Stimulated activated CD8-positive, alpha-beta memory T cell treated with anti-CD3 and anti-CD28 coated beads, Interleukin-7, amount 100 ng/mL, for 48 hours (primary cell): ENCODE measurements at regions not wholly inside any gene's neighbourhood (a gene's known extent, or its start where the extent isn't known, plus 50 kb on each side); places are given as distances from the start of the nearest gene placed in this dataset.

ENCODE experiments used
- DNase-seq, 2 donors: peaks; one replicate each; pipeline ENCODE4 v3.0.0-alpha.2; 2020; ENCODE audit warnings: low read depth in 1 of 2; ENCODE audit errors: extremely low read depth in 1 of 2

DNA sequence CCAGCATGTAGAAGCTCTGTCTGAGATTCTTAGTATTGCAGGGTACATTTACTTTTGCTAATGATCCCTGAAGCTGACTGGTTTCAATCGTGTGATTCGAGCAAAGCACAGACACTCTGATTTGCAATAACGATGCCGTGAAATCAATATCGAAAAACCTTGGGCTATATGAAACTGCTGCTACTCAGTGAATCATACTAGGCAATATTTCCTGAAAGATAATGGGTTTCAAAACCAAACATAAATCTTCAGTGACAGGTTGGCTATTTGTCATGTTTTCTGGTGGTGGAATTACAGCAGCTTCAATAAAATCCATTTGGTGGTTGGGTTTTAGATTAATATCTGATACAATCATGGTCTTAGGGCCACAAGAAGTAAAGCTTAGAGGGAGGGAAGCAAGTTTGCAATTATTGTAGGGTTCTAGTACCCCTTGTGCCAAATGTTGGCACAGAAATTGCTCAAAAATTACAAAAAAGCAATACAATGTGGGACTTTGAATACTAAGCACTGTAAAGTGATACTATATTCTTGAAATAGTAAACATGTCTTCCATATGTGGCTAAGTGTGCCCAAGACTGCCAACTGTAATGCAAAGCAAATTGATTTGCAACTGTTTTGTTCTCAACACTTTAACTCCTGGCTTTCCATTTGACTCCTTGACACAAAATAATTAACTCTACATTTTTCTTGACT is 112.4 kb upstream of the JAZF1 start:
- peak in 1 of 2 donors; percentile 6 for DNase-seq

DNA sequence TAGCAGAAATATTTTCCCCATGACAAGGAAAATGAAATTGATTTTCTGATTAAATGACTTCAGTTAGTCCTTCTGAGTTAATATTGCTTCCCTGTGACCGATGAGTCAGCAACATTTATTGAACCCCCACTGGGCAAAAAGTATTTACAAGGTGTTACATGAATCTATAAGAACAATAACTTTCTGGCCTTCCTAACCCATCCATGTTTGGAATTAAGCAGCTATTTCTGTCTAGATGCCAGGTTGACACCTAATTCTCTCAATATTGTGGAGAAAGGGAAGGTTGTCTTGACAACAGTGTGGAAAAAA is 112.9 kb upstream of the JAZF1 start:
- DNase-seq, result no peak

DNA sequence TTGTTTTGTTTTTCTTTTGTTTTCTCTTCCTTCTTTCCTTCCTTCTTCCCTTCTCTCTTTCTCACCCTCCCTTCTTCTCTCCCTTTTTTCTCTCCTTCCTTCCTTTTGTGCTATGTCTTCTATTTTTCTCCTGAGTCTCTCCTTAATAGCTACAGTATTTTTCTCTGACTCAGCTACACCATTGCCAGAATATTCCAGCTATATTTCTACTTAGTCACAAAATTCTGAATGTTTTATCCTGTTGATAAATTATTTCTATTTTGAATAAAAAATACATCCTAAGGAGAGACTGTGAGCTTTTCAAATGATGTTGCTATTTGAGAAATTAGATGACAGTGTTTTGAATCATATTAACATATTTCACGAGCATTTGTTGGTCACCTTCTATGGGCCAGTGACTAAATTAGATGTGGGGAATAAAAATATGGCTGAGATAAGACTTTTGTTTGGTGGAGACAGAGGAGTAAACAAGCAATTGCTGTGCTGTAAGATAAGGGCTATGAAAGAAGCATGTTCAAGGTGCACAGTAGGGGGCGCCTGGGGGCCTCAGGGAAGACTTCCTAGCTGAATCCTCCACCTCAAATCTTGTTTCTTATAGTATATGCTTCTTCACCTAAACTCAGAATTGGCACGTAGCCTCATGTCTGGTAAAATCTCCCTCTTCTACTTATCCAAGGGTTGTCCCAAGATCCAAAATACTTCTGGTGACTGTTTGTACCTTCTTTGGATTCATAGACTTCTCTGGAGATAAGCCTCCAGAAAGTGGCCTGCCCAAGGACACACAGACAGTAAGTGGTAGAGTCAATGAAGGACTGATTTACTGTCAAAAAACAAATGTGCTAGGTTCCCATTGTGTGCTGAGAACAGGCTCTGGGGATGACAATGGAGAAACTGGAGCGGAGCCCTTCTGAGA is 115.5 kb upstream of the CREB5 start:
- peak in 1 of 2 donors; percentile 35 for DNase-seq

DNA sequence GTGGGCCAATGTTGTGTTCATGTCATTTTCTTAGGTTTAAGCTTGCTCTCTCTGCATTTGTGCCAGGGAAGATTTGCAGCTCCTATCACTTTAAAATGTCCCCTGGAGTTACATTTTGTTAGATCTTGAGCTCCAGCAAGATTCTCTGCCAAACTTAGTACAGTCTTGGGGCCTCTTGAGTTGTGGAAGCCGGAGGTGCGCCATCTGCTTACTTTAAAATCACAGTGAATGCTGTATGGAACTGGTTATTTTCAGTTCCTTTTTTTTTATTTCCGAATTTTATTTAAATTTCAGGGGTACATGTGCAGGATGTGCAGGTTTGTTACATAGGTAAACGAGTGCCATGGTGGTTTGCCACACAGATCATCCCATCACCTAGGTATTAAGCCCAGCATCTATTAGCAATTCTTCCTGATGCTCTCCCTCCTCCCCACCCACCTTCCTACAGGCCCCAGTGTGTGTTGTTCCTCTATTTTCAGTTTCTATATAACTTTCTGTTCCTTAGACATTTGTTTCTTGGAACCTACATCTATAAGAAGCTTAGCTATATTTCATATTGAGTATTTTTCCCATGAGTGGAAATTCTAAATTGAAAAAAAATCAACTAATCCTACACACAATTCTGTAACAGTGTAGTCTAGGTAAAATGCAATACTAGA is 114.4 kb upstream of the CREB5 start:
- DNase-seq, result no peak

DNA sequence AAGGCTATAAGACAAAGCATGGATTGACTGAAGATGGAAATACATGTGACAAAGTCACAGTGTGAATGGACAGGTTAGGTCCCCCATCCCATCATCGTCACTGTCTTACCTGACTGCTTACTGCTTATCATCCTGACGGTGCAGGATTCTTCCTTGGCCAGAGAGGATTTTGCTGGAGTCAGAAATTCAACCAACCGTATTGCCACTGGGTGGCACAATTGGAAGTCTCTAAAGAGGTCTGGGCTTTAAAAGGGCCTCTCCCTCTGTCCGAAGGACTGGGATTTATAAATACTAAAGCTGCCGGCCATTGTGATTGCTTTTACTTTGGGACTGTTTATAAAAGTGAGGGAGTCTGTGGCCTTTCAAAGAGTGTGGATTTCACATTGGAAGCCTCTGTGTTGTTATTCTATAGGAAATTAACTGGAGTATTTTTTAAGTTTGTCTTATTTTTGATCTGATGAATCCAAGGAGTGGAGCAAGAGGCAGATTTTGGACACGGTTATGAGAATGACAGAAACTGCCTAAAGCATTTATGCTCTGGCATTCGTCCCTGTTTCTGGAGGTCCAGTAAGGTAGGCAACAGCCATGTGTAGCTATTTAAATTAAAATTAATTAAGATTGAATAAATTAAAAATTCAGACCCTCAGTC is 113.3 kb upstream of the CREB5 start:
- no peak for DNase-seq

DNA sequence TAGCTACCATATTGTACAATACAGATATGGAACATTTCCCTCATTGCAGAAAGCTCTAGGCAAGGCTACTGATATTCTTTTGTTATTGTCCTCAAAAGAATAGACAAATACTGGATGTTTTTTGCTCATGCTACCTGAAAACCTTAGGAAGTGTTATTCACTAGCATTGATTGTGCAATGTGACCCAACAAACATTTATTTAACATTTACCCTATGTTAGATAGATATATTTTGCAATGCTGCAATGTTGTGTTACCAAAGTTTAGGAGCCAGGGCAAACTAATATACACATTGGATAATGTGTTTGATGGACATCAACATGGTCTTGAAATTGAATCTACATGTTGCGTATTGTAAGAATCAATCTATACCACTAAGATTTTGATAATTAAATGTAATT is 112.8 kb upstream of the CREB5 start:
- DNase-seq, result no peak

DNA sequence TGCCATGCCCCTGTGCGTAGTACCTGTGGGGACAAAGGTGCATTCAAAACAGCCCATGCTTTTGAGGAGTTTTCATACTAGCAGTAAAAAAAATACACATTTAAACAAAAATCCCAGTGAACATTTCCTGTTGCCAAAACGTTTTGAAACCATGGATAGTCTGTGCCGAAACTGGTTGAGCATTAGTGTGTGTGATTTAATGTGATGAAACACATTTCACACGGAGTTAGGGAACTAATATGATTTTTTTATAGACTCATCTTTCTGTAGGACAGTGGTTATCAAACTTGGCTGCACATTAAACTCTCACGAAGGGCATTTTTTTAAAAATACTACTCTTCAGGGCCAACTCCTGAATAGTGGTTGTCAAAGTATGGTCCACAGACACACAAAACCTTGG is 111.8 kb upstream of the CREB5 start:
- no peak for DNase-seq

DNA sequence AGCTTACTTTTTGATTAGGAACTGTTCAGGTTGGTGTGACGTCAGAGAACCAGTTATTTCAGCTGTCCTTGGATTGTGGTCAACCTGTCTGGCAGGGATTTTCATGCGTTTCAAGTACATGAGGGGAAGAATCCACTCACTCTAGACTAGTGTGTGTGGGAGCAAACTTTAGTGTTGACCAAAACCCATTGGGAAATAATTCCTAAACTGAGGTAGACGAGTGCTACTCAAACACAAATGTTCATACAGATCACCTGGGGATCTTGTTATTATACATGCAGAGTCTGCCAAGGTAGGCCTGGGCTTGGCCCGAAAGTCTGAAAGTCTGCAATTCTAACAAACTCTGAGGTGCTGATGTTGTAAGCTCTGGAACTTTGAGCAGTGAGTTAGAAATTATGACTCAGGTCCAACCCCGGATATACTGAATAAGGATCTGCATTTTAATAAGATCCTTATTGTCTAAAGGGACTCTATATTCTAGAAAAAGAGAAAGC is 111.1 kb upstream of the CREB5 start:
- DNase-seq, result no peak

DNA sequence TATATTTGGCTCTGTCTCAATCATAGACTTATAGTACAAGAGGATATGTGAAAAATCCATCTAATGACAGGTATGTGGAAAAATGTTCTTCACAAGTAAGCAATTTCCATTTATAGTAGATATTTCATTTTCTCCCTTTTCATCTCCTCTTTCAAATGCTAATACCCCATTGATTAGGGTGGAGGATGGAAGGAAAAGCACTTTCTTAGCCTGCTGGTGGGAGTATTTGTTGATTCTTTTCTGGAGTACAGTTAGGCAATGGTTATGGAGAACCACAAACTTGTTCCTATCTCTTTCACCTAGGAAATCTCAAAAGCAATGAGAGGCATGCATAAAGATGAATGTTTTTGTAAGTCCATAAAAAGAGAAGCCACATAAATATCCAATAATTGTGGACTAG is 108.0 kb upstream of the CREB5 start:
- DNase-seq, result no peak

DNA sequence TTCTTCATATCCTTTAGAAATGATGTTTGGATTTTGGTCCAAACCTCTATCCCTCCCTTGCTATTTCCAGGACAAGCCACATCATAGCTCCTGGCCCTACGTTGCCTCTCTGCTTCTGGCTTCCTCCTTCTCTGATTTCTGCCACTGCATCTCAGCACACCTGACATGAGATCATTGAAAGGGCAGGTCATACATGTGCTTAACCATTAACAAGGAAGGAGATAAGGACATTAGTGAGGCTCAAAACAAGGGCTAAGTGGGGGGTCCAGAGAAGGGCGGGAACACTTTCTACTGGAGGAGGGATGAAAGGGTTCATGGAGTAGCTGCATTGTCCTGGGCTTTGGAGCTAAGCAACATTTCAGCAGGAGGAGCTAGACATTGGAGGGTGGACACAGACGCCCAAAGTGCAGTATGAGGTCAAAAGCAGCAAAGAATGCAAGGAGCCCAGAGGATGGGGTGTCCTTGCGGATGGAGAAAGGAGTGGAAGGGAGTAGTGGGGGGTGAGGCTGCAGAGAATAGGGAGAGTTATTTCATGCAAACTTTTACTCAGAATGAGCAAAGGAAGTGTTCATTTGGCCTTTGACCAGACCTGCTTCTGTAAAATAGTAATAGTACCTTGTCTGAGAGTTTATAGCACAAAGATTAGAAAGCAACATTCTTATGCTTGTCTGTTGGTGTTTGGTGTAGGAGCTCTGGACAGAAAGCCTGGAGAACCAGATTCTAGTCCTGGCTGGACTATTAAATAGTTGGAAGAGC is 102.4 kb upstream of the CREB5 start:
- DNase-seq, result no peak

DNA sequence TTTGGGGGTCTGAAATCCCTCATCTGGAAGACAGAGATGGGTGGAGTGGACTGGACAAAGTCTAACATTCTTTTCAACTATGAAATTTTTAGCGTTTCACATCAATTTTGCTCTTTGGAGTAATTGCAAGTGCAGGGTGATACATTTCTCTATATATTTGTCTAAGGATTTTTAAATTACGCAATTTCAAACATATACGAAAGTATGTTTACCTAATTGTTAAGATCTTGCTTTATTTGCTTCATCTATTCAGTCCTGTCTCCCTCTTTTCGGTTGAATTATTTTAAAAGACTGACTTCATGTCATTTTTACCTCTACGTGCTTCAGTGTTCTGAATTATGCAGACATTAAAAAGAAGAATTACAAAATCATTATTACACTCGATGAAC is 101.9 kb upstream of the CREB5 start:
- no peak for DNase-seq

DNA sequence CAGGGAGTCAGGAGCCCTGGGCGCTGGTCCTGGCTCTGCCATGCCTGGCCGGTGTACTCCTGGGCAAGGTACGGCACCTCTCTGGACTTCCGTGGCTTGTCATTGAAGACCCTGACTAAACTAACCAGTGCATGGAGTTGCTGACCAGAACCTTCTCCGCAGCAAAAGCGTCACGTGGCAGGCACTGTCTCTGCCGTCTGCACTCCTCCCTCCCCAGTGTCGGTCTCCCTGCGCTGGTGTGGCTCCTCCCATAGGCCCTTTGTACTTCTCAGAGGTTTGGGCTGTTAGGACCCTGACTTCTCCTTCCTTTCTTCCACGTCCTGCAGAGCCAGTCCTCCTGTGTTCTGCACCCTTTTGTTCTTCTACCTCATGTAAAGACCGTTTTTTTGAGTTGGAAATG is 100.6 kb upstream of the CREB5 start:
- no peak for DNase-seq

DNA sequence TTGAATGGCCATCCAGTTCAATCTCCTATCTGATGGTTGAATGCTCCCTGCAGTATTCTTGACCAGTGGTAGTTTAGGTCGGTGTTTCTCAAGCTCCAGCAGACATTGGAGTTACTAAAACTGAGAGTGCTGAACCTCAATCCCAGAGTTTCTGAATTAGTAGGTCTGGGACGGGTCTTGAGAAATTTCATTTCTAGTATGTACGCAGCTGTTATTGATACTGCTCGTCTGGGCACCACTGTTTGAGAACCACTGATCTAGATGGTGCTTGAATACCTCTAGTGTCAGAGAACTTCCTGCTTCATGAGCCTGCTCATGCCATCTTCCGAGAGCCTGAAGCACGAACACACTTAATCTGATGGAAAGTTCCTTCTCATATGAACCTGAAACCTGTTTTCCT is 99.4 kb upstream of the CREB5 start:
- no peak for DNase-seq

DNA sequence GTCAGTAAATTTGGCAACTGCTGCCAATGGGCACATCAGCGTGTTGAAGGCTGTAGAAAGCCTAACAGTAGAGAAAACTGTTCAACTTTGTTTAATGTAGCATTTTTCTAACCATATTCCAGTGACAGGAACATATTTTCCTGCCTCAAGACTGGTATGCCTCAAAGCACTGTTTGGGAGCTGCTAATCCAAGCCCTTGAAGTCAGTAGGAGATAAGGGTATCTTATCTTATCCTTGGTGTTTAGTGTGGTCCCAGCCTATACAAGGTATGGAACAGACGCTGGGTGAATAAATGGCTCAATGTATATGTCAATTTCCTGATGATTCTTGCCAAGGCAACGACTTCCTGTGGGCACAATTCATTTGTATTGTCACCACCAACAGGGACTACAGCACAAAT is 97.5 kb upstream of the CREB5 start:
- DNase-seq, result no peak

DNA sequence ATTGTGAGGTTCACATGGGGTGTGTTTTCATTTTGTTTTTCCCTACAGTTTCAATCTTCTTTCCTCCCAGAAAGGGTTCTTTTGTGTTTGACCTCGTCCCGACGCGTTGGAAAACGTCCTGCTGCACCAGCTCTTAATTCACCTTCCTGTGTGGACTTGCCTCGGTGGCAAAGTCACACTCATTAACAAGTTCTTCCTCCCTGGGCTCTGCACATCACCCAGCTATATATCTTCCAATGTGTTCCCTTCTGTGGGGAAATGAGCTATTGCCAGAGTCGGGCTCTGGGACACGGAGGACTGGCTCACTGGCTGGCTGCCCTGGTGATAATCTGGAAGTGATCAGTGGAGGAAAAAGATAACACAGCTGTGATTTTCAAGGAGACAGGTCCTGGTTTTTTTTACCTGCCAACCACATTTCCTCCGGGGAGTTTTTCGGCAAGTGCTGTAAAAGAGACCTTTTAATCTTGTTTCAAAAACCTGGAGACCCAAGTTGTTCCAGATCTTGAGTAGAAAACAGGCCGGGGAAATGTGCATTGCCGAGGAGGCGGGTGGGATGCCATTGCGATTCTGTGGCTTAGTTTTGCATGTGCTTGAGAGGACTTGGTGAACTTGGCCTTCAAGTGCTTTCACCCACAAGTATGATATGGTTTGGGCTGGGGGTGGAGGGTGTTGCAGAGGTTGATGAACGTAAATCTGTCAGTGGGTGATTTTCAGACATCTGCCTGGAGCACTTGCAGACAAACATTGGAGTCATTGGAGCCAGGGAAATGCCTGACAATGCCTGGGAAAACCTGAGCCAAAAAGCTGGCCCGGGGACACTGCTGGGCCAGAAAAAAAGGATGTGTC is 96.5 kb upstream of the CREB5 start:
- no peak for DNase-seq

DNA sequence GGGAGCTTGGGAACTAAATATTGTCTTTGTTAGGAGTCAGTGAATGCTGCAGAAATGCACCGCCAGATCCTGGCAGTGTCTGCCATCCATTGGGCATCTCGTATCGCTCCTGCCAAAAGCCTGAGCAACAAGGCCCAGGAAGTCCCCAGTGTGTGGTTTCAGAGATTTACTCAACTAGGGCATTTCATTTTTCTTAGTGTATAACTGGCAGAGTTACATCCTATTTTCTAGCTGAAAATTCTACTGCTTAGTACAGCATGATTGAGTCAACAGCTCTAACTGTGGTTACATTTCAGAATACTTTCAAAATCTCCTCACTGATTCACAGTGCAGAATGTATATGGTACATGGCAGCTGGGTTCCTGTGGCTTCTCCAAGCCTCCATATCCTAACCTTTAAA is 95.8 kb upstream of the CREB5 start:
- no peak for DNase-seq

DNA sequence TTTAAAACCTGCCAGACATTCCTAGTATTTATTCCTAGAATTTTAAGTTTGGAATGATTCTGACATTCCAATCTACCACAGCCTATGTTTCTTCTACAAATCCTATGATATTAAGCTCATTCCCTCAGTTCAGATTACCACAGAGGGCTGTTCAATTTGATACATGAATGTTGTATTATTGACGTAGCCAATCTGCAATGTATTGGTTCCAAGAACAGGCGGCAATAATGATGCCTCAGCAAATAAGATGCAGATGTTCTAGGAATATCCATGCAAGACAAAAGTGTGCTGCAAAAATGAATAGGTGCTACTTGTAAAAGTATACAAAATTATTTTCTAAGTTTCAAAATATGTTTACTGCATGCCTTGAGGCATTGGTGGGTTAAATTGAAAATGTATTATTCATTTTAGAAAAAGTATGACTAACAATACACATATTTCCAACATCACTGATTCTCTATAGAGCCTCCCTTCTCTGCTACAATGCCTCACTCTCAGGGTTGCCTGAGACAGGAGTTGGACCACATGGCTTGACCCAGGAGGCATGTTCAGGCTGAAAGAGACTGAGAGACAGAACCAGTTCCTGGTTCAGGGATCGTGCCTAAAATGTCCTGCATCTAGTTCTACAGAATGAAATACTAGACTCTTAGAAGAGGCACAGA is 94.1 kb upstream of the CREB5 start:
- no peak for DNase-seq

DNA sequence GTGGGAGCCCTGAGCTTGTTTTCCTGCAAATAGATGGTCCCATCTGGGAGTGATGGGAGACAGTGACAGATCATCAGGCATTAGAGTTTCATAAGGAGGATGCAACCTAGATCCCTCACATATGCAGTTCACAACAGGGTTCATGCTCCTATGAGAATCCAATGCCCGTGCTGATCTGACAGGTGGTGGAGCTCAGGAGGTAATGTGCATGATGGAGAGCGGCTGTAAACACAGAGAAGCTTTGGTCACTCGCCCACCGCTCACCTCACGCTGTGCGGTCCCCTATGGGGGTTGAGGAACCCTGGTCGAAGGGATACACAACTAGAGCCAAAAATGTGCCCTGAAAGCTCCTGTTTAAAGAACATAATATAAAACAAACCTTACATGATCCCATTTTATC is 88.5 kb upstream of the CREB5 start:
- no peak for DNase-seq

DNA sequence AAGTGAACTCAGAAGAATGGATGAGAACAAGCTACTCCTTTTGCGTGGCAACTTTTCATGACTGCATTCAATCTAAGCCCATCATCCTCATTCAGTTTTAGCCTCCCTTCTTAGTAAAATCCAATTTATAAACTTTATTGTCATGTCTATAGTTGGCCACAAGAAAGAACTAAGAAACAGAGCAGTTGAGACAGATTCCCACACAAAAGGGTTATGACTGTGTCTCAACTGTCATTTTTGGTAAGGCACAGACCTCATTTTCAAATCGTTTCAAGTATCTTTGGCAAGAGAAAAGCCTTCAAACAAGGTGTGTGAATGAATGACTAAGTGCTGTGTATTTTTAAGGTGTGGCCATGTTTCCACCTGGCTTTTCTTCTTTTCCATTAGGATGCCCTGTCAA is 84.2 kb upstream of the CREB5 start:
- DNase-seq, result no peak
